ENCODE measurements at regions not wholly inside any gene's neighbourhood (a gene's known extent, or its start where the extent isn't known, plus 50 kb on each side); places are given as distances from the start of the nearest gene placed in this dataset.
A peak's percentile ranks its signal among the peaks of the same experiment; 100 is the strongest.

- H3K9ac ChIP-seq (ENCODE audit: insufficient read depth in 1 of 2, low read depth in 2 of 2, low read length in 2 of 2), result no peak overlapping the region
- H2AFZ ChIP-seq (ENCODE audit: low read depth, low read length), result no peak overlapping the region
- no peak overlapping the region for H3K27ac ChIP-seq (ENCODE audit: extremely low read depth, low read depth, low read length)
- no TSS peak for BruUV-seq (replicated peaks)
- no peak for DNase-seq (ENCODE audit: extremely low read depth in 1 of 4, low spot score in 3 of 4)
- no peak overlapping the region for H3K4me3 ChIP-seq
- intact Hi-C loops (cut with micrococcal nuclease), result no loop called here
- TF ChIP-seq MED1 (CRISPR knock-in tag; IDR thresholded peaks at IDR 0.05; ENCODE audit: borderline replicate concordance) (no peak), HMGN3 (IDR thresholded peaks at IDR 0.05; ENCODE audit: borderline replicate concordance, extremely low read depth, insufficient read length, low read depth, low read length) (no peak)
- TF ChIP-seq, protein P1, sequence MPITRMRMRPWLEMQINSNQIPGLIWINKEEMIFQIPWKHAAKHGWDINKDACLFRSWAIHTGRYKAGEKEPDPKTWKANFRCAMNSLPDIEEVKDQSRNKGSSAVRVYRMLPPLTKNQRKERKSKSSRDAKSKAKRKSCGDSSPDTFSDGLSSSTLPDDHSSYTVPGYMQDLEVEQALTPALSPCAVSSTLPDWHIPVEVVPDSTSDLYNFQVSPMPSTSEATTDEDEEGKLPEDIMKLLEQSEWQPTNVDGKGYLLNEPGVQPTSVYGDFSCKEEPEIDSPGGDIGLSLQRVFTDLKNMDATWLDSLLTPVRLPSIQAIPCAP (CRISPR knock-in tag; IDR thresholded peaks at IDR 0.05; ENCODE audit: borderline replicate concordance), result no peak
- H3K4me1 ChIP-seq (replicated peaks in 1 of 2; ENCODE audit: control insufficient read depth in 2 of 2, insufficient read depth in 2 of 2, low read length in 2 of 2), result peaks cover 0 to 6% of the 10 kb centered on the region in 2 experiments; a peak in 3 of 5 replicates
- ChIA-PET POLR2A (interaction anchor here (0.5 kb wide), 1 partner anchor 38 kb away, joined by 3 read pairs; no protein-coding TSS in a partner anchor), CTCF (ENCODE audit: low intra/inter-chr PET ratio) (no interaction called here)
- no peaks in the 10 kb centered on the region for H3K27me3 ChIP-seq (ENCODE audit: control insufficient read depth in 2 of 2, insufficient read depth in 2 of 2, low read length in 2 of 2)
- no peaks in the 10 kb centered on the region for H3K9me3 ChIP-seq (replicated peaks; ENCODE audit: control insufficient read depth, insufficient read depth, low read depth, low read length)
- H3K36me3 ChIP-seq (ENCODE audit: control insufficient read depth, insufficient read depth, low read length), result no peaks in the 10 kb centered on the region
- no peak overlapping the region for H3K4me2 ChIP-seq (ENCODE audit: insufficient read depth, low read length)
- FAIRE-seq, result no peak
- no peaks in the 10 kb centered on the region for H3K9me1 ChIP-seq (ENCODE audit: control insufficient read depth, insufficient read depth, low read length)
- in situ Hi-C loops (cut with MboI), result no loop called here
- no peaks in the 10 kb centered on the region for H3K79me2 ChIP-seq (ENCODE audit: control insufficient read depth, insufficient read depth, low read length)
- 40% methylated on average over 3 of the region's 3 CpGs for WGBS (ENCODE audit: insufficient coverage, low coverage, missing lambda C conversion rate)
- ATAC-seq, result no peak
- H4K20me1 ChIP-seq (replicated peaks; ENCODE audit: control insufficient read depth, insufficient read depth, low read length), result no peaks in the 10 kb centered on the region
Measured at GRCh38 chr13:95360052-95360451, 58.8 kb upstream of the ABCC4 start.

DNA sequence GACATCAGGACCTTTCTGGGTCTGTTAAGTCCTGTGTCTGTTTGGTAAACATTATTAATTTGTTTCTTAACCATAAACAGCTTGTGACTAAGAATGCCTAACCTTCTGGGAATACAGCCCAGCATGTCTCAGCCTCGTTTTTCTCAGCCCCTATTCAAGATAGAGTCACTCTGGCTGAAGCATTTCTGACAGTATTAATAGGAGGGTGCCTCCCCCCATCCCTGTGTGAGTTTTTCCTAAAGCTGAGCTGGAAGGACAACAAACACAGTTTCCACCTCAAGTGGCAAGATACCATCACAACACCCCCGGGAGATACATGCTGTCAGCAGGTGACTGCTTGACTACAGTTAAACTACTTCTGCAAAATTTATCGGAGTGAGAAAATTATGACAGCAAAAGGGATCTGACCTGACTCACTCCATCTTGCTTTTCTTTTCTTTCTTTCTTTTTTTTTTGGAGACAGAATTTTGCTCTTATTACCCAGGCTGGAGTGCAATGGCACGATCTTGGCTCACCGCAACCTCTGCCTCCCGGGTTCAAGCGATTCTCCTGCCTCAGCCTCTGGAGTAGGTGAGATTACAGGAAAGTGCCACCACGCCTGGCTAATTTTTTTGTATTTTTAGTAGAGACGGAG, 59.3 kb upstream of the ABCC4 start:
- no peak overlapping the region for H3K4me2 ChIP-seq (ENCODE audit: insufficient read depth, low read length)
- ATAC-seq (peak; percentile 41), DNase-seq (ENCODE audit: extremely low read depth in 1 of 4, low spot score in 3 of 4) (peak in 1 of 4 experiments; percentile 12), FAIRE-seq (no peak)
- no peaks in the 10 kb centered on the region for H3K9me3 ChIP-seq (replicated peaks; ENCODE audit: control insufficient read depth, insufficient read depth, low read depth, low read length)
- ChIA-PET CTCF (ENCODE audit: low intra/inter-chr PET ratio) (no interaction called here), POLR2A (no interaction called here)
- H2AFZ ChIP-seq (ENCODE audit: low read depth, low read length), result no peak overlapping the region
- no peaks in the 10 kb centered on the region for H4K20me1 ChIP-seq (replicated peaks; ENCODE audit: control insufficient read depth, insufficient read depth, low read length)
- H3K9ac ChIP-seq (ENCODE audit: insufficient read depth in 1 of 2, low read depth in 2 of 2, low read length in 2 of 2), result no peak overlapping the region; a peak in 1 of 4 replicates
- no peak overlapping the region for H3K27ac ChIP-seq (ENCODE audit: extremely low read depth, low read depth, low read length)
- no TSS peak for BruUV-seq (replicated peaks)
- no peaks in the 10 kb centered on the region for H3K9me1 ChIP-seq (ENCODE audit: control insufficient read depth, insufficient read depth, low read length)
- in situ Hi-C loops (cut with MboI) (no loop called here), intact Hi-C loops (cut with micrococcal nuclease) (no loop called here)
- WGBS (ENCODE audit: insufficient coverage, low coverage, missing lambda C conversion rate), result 30% methylated on average over 5 of the region's 9 CpGs
- no peak overlapping the region for H3K4me3 ChIP-seq
- H3K4me1 ChIP-seq (replicated peaks in 1 of 2; ENCODE audit: control insufficient read depth in 2 of 2, insufficient read depth in 2 of 2, low read length in 2 of 2), result peaks cover 0 to 6% of the 10 kb centered on the region in 2 experiments; a peak in 3 of 5 replicates
- no peaks in the 10 kb centered on the region for H3K36me3 ChIP-seq (ENCODE audit: control insufficient read depth, insufficient read depth, low read length)
- no peaks in the 10 kb centered on the region for H3K79me2 ChIP-seq (ENCODE audit: control insufficient read depth, insufficient read depth, low read length)
- H3K27me3 ChIP-seq (ENCODE audit: control insufficient read depth in 2 of 2, insufficient read depth in 2 of 2, low read length in 2 of 2), result no peaks in the 10 kb centered on the region
- no peak for TF ChIP-seq SPI1 (IDR thresholded peaks at IDR 0.05; ENCODE audit: borderline replicate concordance, low read depth, low read length)
- no peak for TF ChIP-seq MAFF (IDR thresholded peaks at IDR 0.05; ENCODE audit: low read length)
